GM21528 (cell line): ENCODE measurements at regions not wholly inside any gene's neighbourhood (a gene's known extent, or its start where the extent isn't known, plus 50 kb on each side); places are given as distances from the start of the nearest gene placed in this dataset.
"Not testable (repeated sequence)": the region's sequence is repeated elsewhere in the genome, so short reads cannot be mapped to it uniquely, and the experiment has no call there.

Experiments
- ATAC-seq: cut with Tn5 transposase; IDR thresholded peaks from one replicate; pipeline ENCODE4 v1.9.1; 2021; ENCODE audit warnings: mild to moderate bottlenecking, moderate library complexity; ENCODE audit not compliant: unreplicated experiment, low FRiP score

DNA sequence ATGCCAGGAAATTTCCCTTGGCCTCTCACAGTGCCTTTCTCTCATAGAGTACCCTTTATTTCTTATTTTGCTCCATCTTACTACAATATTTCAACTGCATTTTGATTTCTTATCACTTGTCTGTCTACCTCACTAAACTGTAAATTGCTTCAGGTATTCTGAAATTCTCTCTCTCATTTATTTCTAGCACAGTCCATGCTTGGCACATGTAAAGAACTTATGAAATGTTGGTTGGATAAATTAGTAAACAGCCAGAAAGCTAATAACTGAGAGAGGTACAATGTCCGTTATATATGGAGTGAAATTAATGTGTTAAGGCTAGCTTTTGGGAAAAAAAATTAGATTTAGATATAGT, 138.3 kb upstream of the RFC3 start:
- peak; percentile 5 for ATAC-seq

DNA sequence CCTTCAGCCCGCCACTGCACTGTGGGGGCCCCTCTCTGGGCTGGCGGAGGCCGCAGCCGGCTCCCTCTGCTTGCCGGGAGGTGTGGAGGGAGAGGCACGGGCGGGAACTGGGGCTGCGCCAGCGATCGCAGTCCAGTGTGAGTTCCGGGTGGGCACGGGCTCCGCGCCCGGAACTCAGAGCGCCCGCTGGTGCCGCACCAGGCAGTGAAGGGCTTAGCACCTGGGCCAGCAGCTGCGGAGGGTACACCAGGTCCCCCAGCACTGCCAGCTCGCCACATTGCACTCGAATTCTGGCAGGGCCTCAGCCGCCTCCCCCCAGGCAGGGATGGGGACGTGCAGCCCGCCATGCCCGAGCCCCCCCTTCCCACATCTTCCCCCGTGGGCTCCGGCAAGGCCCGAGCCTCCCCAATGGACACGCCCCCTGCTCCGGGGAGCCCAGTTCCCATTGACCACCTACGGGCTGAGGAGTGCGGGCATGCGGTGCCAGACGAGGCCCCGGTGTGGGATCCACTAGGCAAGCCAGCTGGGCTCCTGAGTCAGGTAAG, 135.9 kb upstream of the RFC3 start:
- no peak for ATAC-seq

DNA sequence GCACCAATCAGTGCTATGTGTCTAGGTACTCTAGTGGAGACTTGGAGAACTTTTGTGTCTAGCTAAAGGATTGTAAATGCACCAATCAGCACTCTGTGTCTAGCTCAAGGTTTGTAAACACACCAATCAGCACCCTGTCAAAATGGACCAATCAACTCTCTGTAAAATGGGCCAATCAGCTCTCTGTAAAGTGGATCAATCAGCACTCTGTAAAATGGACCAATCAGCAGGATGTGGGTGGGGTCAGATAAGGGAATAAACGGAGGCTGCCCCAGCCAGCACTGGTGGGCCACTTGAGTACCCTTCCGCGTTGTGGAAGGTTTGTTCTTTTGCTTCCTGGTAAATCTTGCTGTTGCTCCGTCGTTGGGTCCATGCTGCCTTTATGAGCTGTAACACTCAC, 135.3 kb upstream of the RFC3 start:
- ATAC-seq: not testable (repeated sequence)

DNA sequence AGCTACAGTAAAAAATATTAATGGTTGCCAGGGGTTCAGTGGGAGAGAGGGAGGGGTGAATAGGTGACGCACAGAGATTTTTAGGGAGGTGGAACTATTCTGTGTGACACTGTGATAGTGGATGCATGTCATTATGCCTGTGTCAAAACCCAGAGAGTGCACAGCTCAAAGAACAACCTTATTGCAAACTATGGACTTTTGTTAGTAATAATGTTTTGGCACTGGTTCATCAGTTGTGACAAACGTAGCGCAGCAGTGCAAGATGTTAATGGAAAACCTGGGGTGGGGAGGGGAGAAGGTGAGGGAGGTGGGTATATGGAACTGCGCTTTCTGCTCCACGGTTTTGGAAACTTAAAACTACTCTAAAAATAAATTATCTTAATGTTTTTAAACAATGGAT, 134.6 kb upstream of the RFC3 start:
- ATAC-seq: no peak

DNA sequence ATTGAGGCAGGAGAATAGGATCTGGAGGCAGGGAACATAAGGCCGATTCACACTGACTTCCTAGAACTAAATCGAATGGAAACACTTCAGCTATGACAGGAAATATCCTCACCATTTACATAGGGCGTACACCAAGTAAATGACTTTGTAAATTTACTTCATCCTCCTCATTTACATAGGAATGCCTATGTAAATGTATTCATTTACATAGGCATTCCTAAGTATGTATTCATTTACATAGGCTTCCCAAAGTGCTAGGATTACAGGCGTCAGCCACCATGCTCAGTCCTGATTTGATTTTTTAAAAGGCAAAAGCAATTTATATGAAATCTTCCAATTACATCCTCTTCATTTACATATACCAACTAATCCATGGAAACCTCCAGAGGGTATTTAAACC, 133.1 kb upstream of the RFC3 start:
- no peak for ATAC-seq

DNA sequence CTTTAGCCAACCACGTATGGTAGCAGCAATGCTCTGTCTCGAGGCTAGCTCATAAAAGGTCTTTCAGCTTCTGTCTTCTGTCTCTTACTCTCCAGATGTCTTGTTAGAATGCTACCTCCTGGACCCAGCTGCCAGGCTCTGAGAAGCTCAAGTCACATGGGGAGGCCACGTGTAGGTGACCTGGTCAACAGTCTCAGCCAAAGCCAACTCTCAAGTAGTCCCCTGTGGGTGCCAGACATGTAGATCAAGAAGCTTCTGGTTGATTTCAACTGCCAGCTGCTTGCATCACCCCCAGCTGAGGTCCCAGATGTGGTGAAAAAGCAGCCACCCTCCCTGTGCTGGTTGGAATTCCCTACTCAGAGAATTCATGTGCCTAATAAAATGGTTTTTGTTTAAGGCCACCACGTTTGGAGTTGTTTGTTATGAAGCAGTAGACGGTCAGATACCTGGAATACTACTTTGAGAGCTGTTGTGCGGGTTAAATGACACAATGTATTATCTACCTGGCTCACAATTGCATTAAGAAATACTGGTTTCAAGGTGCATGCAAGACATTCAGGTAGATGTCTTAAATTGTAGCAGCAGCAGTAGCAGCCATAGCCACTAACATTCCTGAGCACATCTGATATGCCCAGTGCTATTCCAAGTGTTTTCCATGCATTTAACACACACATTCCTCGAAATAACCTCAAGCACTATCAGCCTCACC, 131.0 kb upstream of the RFC3 start:
- no peak for ATAC-seq

DNA sequence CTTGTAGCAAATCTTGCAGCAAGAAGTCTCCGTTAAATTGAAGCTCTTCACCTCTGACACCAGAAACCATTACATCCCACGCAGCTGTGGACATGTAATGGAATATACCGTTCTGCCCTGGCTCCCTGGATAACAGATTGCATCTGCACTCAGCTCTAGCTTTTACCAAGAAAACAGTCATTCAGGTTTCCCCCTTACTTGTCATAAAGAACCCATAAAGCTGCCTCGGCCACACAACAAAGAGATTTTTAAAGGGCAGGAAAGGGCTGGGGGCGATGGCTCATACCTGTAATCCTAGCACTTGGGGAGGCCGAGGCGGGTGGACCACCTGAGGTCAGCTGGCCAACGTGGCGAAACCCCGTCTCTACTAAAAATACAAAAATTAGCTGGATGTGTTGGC, 127.6 kb upstream of the RFC3 start:
- no peak for ATAC-seq

DNA sequence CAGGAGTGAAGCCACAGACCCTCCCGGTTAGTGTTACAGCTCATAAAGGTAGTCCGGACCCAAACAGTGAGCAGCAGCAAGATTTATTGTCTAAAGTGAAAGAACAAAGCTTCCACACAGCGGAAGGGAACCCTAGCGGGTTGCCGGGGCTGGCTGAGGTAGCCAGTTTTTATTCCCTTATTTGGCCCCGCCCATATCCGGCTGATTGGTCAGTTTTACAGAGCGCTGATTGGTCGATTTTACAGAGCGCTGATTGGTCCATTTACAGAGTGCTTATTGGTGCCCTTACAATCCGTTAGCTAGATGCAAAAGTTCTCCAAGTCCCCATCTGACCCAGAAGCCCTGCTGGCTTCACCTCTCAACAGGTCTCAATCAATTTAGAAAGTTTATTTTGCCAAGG, 126.0 kb upstream of the RFC3 start:
- ATAC-seq: no peak

DNA sequence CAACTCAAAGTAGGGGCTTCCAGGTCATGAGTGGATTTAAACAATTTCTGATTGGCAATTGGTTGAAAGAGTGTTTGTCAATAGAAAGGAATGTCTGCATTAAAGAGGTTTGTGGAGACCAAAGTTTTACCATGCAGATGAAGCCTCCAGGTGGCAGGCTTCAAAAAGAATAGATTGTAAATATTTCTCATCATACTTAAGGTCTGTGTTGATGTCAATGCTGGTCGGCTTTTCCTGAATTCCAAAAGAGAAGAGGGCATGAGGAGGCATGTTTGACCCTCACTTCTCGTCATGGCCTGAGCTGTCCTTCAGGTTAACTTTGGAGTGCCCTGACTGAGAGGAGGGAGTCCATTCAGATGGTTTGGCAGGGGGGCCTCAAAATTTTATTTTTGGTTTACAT, 125.4 kb upstream of the RFC3 start:
- no peak for ATAC-seq

DNA sequence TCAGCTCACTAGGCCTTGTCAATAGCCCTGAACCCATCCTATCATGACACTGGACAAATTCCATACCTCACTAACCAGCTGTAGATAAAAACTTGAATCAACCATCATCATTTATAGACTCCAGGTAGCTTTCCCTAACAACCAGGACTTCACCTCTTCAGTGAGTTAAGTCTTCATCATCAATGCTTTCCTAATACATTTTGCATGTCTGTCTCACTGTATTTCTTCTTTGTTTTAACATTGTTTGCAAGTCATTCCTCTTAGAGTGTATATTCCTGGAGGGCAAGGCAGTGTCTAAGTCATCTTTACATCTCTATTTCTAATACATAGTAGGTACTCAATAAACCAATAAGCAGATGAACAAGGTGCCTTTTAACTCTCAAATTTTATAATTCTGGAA, 123.4 kb upstream of the RFC3 start:
- ATAC-seq: no peak

DNA sequence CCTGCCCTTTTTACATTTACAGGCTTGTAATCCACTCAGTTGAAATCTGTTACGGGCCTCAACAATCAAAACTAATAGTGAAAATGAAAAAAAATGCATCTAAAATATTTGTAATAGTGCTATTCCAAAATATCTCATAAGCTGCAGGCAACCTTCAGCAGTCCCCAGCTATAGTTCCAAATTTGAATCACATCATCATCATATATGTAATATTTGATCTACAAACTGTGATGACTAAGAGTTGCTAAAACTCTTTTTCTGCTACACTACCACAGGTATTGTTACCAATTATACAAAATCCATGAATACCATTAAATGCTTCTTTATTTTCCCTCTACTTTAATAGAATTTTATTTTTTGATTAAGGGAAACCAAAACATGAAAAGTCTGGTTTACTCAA, 121.4 kb upstream of the RFC3 start:
- no peak for ATAC-seq

DNA sequence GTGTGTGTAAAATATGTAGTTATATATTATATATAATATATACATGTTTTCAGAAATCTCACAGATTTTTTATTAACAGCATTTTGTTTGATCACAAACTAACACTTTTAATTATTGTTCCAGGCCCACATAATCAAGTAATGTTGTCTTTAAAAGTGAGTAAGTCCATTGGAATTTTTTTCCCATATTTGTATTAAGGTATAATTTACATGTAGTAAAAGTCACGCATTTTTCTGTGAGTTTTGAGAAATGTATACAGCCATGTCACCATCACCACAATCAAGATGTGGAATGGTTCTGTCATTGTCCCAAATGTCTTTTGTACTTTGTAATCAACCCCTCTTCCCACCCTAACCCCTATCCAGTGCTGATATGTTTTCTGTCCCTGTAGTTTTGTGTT, 120.0 kb upstream of the RFC3 start:
- ATAC-seq: no peak

DNA sequence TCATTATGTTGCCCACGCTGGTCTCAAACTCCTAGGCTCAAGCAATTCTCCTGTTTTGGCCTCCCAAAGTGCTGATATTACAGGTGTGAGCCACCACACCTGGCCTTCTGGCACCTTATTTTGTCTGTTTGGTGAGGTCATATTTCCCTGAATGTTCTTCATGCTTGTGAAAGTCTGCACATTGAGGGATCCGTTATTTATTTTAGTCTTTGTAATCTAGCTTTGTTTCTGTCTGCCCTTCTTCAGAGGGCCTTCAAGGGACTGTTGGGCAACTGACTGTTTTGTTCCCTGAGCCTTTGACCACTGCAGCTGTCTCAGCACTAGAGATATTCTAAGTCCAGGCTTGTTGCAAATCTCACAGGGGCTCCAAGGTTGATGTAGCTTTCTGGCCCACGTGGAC, 110.5 kb upstream of the RFC3 start:
- ATAC-seq: no peak

DNA sequence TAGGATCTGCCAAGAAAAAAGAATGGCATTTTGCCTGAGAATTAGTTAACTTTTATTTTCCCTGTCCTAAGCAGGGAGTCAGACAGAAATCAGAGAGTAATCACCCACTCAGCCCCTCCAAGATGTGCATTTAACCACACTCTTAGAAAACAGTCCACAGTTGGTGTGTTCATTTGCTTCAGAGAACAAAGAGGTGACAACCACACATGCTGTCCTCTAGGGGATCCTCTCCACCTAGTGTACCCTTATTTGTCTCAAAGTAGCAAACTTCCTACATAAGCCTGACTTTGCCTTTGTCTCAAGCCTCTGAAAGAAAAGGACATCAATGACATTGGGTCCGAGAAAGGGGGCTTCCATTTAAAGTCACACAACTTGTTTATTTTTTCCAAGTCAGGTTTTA, 107.0 kb upstream of the RFC3 start:
- ATAC-seq: no peak

DNA sequence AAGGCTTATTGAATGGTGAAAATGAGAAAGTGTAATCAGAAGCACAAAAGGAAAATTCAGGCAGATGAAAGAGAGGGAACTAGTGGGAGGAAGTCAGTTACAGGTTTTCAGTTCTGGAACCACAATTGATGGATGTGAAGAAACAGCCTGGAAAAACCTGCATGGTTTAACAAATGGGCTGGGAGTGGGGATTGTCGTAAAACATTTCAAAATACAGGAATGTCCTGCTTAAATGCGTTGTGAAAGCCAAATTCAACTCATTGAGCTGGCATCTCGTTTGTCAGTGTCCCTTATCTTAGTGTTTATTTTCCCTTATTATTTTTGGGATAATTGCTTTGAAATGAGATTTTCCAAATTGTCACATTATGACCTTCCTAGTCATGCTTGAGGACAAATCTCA, 106.5 kb upstream of the RFC3 start:
- ATAC-seq: no peak

DNA sequence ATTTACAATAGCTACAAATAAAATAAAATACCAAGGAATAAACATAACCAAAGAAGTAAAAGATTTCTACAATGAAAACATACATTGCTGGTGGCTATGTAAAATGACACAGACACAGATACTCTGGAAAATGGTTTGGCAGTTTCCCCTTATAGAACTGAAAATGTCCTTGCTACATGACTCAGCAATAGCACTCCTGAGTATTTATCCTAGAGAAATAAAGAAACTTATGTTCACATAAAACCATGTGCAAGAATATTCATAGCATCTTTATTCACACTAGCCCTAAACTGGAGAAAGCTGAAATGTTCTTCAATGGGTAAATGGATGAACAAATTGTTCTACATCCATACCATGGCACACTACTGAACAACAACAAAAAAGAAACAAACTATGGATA, 100.2 kb upstream of the RFC3 start:
- ATAC-seq: no peak

DNA sequence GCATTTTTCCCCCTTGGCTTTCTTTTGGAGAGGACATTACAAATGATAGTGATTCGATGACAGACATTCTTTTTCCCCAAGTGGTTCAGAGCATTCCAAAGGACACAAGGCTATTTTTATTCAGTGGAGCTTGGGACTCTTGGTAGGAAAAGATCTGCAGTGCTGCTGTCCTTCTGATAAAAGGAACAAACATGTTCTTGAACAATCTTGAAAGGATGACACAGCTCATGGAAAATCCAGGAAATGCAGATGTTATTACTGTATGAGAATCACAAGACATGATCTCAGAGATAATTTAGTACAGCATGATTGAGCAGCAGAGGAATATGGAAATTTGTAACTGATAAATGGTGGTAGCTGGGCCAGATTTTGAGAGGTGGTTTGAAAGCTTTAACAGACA, 96.2 kb upstream of the RFC3 start:
- no peak for ATAC-seq

DNA sequence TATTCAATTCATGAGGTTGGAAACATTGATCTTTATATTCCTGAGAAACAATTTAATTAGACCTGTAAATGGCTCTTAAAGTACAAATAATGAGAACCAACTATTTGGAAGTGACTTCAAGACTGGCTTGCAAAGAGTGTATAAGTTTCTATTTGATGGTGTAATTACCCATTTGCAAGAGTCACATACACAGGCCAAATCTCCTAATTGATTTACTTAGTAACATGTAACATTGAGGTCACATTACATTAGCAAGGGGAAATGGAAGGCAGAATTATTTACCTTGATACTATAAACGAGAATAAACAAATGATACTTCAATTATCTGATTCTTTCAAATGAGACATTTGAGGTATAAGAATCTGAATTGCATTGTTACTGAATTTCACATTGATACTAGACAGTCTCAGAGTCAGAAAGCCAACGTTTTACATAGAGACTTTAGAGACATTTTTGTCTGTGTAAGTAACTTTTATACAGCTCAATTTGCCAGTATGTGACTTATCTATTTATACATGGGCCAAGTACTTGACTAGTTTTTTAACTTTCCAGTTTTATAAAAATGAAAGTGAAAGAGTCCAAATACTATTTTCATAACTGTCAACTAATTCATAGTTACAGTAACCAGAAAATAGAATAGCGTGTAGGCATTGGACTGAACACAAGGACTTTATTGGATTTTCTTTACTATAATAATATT, 95.6 kb upstream of the RFC3 start:
- ATAC-seq: no peak

DNA sequence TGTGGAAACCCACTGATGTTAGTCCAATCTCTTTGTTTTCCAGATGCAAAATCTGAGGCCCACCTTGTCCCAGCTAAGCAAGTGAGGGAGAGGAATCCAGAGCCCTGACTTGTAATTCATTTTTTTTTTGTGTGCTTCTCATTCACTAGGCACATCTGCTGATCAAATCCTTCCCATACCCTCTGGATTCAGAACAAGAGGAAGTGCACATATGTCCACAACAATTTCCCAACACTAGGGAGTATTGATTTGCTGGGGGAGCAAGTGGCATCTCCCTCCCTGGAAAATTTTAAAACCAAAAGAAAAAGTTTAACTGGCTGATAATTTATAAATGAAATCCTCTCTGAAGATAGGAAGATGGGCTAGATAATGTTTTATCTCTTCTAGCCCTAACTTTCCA, 94.6 kb upstream of the RFC3 start:
- no peak for ATAC-seq

DNA sequence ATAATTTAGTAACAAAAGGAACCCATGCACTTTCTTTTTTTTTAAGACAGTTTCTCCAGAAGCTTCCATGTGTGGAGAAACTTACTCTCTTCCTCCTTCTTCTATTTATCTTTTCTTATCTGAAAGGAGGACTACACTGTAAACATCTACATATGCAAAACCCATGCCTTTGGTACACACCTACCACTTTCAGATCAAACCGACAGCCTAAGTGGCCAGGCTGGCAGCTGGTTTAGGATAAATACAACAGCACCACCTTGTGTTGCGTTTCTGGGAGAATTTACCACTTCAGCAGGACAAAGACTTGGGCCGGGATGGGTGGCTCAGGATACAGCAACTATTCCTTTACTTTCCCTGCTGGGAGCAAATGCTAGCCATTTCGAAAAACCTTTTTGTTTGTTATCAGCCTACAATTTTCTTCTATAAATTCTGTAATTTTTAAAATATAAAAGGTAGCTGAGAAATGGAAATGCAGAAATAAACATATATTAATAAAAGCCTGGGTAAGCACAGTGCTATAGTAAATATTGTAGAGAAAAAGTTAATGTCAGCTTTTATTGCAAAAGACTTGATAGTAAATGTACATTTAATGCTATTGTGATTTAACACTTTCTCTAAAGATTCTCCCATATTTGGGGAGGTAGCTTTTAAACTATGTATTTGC, 94.0 kb upstream of the RFC3 start:
- ATAC-seq: peak; percentile 65

DNA sequence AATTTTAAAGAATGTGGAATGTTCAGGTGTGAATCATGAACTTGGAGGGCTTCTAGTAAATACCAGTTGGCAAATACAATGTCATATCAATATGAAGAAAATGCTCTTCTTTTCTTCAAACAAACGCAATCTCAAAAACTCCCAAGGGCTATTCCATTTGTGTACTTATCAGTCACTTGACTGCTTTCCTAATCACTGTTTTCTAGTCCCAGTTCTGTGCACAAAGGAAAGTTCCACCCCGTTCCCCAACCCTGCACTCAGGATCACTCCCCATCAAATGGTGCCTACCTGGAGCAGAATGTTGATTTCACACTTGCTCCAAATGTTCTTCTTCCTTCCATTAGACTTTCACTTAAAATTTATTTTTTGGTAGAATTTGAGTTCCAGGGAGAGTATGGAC, 92.6 kb upstream of the RFC3 start:
- ATAC-seq: no peak
